Epidermal melanocyte (primary cell): ENCODE measurements at regions not wholly inside any gene's neighbourhood (a gene's known extent, or its start where the extent isn't known, plus 50 kb on each side); places are given as distances from the start of the nearest gene placed in this dataset.
"Not testable (repeated sequence)": the region's sequence is repeated elsewhere in the genome, so short reads cannot be mapped to it uniquely, and the experiment has no call there.

Experiments used
- DNase-seq: peaks from one replicate; pipeline ENCODE4 v3.0.0; 2011; ENCODE audit warnings: low spot score; ENCODE audit not compliant: insufficient read length

GRCh38 chr4:23036503-23036902 is 343.8 kb downstream of the GBA3 start:
- no peak for DNase-seq

- no peak for DNase-seq
These were observed 342.9 kb downstream of the GBA3 start for GRCh38 chr4:23035521-23036056.

- DNase-seq = no peak
These were observed 342.0 kb downstream of the GBA3 start for GRCh38 chr4:23034731-23035130.

GRCh38 chr4:23033796-23034195 is 341.1 kb downstream of the GBA3 start:
- no peak for DNase-seq

- DNase-seq = no peak
These were observed 336.1 kb downstream of the GBA3 start for GRCh38 chr4:23028875-23029274.

- DNase-seq = no peak
These were observed 330.9 kb downstream of the GBA3 start for GRCh38 chr4:23023666-23024065.

GRCh38 chr4:23023121-23023520 is 330.4 kb downstream of the GBA3 start:
- no peak for DNase-seq

GRCh38 chr4:23022032-23022431 is 329.3 kb downstream of the GBA3 start:
- peak; percentile 46 for DNase-seq

- DNase-seq = no peak
These were observed 328.3 kb downstream of the GBA3 start for GRCh38 chr4:23021040-23021439.

GRCh38 chr4:23020399-23020798 is 327.7 kb downstream of the GBA3 start:
- DNase-seq = not testable (repeated sequence)

GRCh38 chr4:23016981-23017380 is 324.2 kb downstream of the GBA3 start:
- DNase-seq = no peak

GRCh38 chr4:23015821-23016220 is 323.1 kb downstream of the GBA3 start:
- no peak for DNase-seq

- DNase-seq = no peak
These were observed 316.4 kb downstream of the GBA3 start for GRCh38 chr4:23009093-23009492.

GRCh38 chr4:23006756-23007155 is 314.0 kb downstream of the GBA3 start:
- DNase-seq = no peak

- no peak for DNase-seq
These were observed 313.0 kb downstream of the GBA3 start for GRCh38 chr4:23005691-23006090.

GRCh38 chr4:23001478-23001877 is 308.7 kb downstream of the GBA3 start:
- DNase-seq = no peak

GRCh38 chr4:22999419-22999818 is 306.7 kb downstream of the GBA3 start:
- no peak for DNase-seq

GRCh38 chr4:22997358-22998224 is 304.9 kb downstream of the GBA3 start:
- DNase-seq = no peak

GRCh38 chr4:22991576-22991975 is 298.8 kb downstream of the GBA3 start:
- no peak for DNase-seq

- DNase-seq = no peak
These were observed 295.8 kb downstream of the GBA3 start for GRCh38 chr4:22988526-22988925.

GRCh38 chr4:22987870-22988269 is 295.1 kb downstream of the GBA3 start:
- DNase-seq = no peak

GRCh38 chr4:22986881-22987280 is 294.1 kb downstream of the GBA3 start:
- DNase-seq = no peak

GRCh38 chr4:22986262-22986661 is 293.5 kb downstream of the GBA3 start:
- no peak for DNase-seq
